Endodermal cell (in vitro differentiated cells): ENCODE measurements at regions not wholly inside any gene's neighbourhood (a gene's known extent, or its start where the extent isn't known, plus 50 kb on each side); places are given as distances from the start of the nearest gene placed in this dataset.
A peak's percentile ranks its signal among the peaks of the same experiment; 100 is the strongest.

Experiments
- DNase-seq: peaks from one replicate; pipeline ENCODE4 v3.0.0-alpha.2; 2017
- H3K27ac ChIP-seq: 2 replicates; pipeline ENCODE4 v1.5.1; 2013; ENCODE audit warnings: mild to moderate bottlenecking, low read depth, low read length, moderate library complexity
- H3K27me3 ChIP-seq: 2 replicates; pipeline ENCODE4 v1.6.1; 2013; ENCODE audit warnings: mild to moderate bottlenecking, low read length, moderate library complexity; ENCODE audit not compliant: insufficient read depth, control insufficient read depth, poor library complexity, severe bottlenecking
- H3K36me3 ChIP-seq: 2 replicates; pipeline ENCODE4 v1.7.0; 2013; ENCODE audit warnings: mild to moderate bottlenecking, low read length, moderate library complexity; ENCODE audit not compliant: control insufficient read depth, insufficient read depth
- H3K4me1 ChIP-seq: one replicate; pipeline ENCODE4 v1.7.0; 2013; ENCODE audit warnings: low read length; ENCODE audit not compliant: control insufficient read depth, insufficient read depth
- H3K4me3 ChIP-seq: 2 replicates; pipeline ENCODE4 v1.5.1; 2013; ENCODE audit warnings: mild to moderate bottlenecking, low read length, moderate library complexity
- H3K9ac ChIP-seq: 2 replicates; pipeline ENCODE4 v1.6.1; 2013; ENCODE audit warnings: mild to moderate bottlenecking, low read length, moderate library complexity; ENCODE audit not compliant: poor library complexity, severe bottlenecking; ENCODE audit errors: extremely low read depth
- H3K9me3 ChIP-seq: 2 replicates; pipeline ENCODE4 v1.6.1; 2013; ENCODE audit warnings: mild to moderate bottlenecking, low read length, moderate library complexity; ENCODE audit not compliant: control insufficient read depth
- H3K27ac Mint-ChIP-seq: 2 replicates; pipeline ENCODE4 v1.8.0; 2020; ENCODE audit warnings: mixed read lengths
- H3K27me3 Mint-ChIP-seq: 2 replicates; pipeline ENCODE4 v1.8.0; 2021; ENCODE audit warnings: mild to moderate bottlenecking, mixed read lengths; ENCODE audit not compliant: insufficient read depth
- H3K36me3 Mint-ChIP-seq: 2 replicates; pipeline ENCODE4 v1.8.0; 2020; ENCODE audit warnings: low read depth, mixed read lengths
- H3K4me1 Mint-ChIP-seq: 2 replicates; pipeline ENCODE4 v1.8.0; 2020; ENCODE audit warnings: mixed read lengths
- H3K4me3 Mint-ChIP-seq: 2 replicates; pipeline ENCODE4 v1.8.0; 2020; ENCODE audit warnings: mild to moderate bottlenecking, moderate library complexity, mixed read lengths
- H3K9me3 Mint-ChIP-seq: 2 replicates; pipeline ENCODE4 v1.8.0; 2020; ENCODE audit warnings: mild to moderate bottlenecking, mixed read lengths
- CTCF ChIP-seq: fragments of 200-600 bp; sonication (generic); conservative IDR thresholded peaks from 2 replicates; pipeline ENCODE4 v1.5.0; 2021; ENCODE audit warnings: antibody characterized with exemption, mild to moderate bottlenecking
- WGBS, 2 experiments: methylation state at CpG; one replicate each; pipeline versions ENCODE4 v1.1.5 to v1.1.7; 2013; ENCODE audit warnings: missing lambda C conversion rate in 2 of 2, mixed read lengths in 1 of 2; ENCODE audit not compliant: insufficient coverage in 1 of 2, insufficient read length in 1 of 2; 5-methylcytosine and 5-hydroxymethylcytosine counted together

DNA sequence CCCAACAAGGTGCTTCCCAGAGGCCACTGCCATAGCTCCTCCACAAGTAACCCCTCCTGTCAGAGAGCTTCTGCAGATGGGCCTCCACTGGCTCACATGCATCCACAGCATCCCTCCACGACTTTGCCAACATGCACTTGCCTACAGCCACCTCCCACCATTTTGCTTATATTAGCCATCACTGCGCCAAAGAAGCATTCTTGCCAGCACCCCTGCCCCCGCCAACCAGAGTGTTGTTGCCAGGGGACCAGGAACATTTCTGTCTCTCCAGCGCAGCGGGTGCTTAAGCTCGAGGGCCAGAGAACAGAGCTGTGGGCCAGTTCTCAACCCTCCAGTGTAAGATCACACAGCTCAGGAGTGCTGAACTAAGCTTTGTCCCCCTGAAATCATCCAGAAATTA lies 517.6 kb downstream of the PABPC4L start:
- peaks cover 5% of the 10 kb centered on the region for H3K36me3 Mint-ChIP-seq
- no peak for DNase-seq
- H3K27ac Mint-ChIP-seq: no peak overlapping the region
- Histone ChIP-seq H3K36me3 (no peaks in the 10 kb centered on the region), H3K27me3 (no peaks in the 10 kb centered on the region), H3K27ac (no peak overlapping the region), H3K9ac (no peak overlapping the region), H3K4me1 (no peaks in the 10 kb centered on the region), H3K9me3 (peaks cover 32% of the 10 kb centered on the region), H3K4me3 (peak overlapping the region; percentile 4)
- no peak overlapping the region for H3K4me3 Mint-ChIP-seq
- no peak for TF ChIP-seq CTCF
- H3K27me3 Mint-ChIP-seq: no peaks in the 10 kb centered on the region
- H3K4me1 Mint-ChIP-seq: no peaks in the 10 kb centered on the region
- WGBS, 2 experiments: 89 to 93% methylated on average over 3 to 6 of the region's 6 CpGs
- peaks cover 62% of the 10 kb centered on the region for H3K9me3 Mint-ChIP-seq

DNA sequence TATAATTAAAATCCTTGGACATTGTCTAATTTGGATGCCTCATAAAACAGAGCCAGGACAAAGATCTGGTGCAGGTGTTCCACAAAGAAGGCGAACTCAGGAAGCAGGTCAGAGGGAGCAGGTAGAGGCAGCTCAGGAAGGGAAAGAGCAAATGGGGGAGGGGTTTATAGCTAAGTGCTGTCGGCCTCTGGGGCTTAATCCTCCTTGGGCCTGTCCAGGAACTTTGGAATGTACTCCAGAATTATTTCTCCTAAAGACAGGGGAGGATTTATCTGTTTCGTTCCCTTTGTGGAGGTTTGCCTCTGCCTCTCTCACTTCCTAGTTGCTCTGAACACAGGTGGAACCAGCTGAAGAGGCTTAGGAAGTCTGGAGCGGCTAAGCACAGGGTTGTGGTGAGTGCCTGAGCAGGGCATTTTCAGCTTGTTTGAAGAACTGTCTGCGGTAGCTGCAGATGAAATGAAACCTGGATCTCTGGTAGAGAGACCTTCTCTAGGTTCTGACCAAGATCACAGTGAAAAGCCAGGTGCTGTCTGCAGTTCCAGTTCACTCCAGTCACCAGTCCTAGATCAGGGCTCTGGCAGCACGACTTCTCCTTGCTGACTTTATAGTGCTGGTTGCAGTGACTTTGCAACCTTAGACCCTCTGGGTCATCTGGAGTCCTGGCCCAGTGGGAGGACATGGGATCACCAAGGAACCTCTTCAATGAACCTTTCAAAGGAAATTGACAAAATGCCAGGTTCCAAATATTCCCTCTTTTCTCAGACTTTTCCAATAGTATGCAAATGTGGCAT lies 519.2 kb downstream of the PCDH10 start:
- no peak overlapping the region for H3K27ac ChIP-seq
- Mint-ChIP-seq H3K4me3 (no peak overlapping the region), H3K36me3 (no peaks in the 10 kb centered on the region), H3K27ac (peak overlapping the region; percentile 72), H3K4me1 (peaks cover 12% of the 10 kb centered on the region), H3K9me3 (peaks cover 7% of the 10 kb centered on the region), H3K27me3 (no peaks in the 10 kb centered on the region)
- no peaks in the 10 kb centered on the region for H3K36me3 ChIP-seq
- H3K9ac ChIP-seq: no peak overlapping the region
- H3K4me3 ChIP-seq: no peak overlapping the region
- 75 to 100% methylated on average over 2 to 6 of the region's 6 CpGs for WGBS, 2 experiments
- TF ChIP-seq CTCF: no peak
- no peaks in the 10 kb centered on the region for H3K27me3 ChIP-seq
- DNase-seq: peak; percentile 63
- peaks cover 5% of the 10 kb centered on the region for H3K4me1 ChIP-seq
- H3K9me3 ChIP-seq: peaks cover 8% of the 10 kb centered on the region

- no peak overlapping the region for H3K4me3 ChIP-seq
- Mint-ChIP-seq H3K27ac (no peak overlapping the region), H3K4me1 (peaks cover 17% of the 10 kb centered on the region), H3K27me3 (no peaks in the 10 kb centered on the region), H3K4me3 (no peak overlapping the region), H3K9me3 (peaks cover 24% of the 10 kb centered on the region), H3K36me3 (peaks cover 13% of the 10 kb centered on the region)
- no peak overlapping the region for H3K27ac ChIP-seq
- peaks cover 7% of the 10 kb centered on the region for H3K4me1 ChIP-seq
- H3K9me3 ChIP-seq: peaks cover 15% of the 10 kb centered on the region
- no peaks in the 10 kb centered on the region for H3K27me3 ChIP-seq
- no peaks in the 10 kb centered on the region for H3K36me3 ChIP-seq
- WGBS, 2 experiments: 100% methylated on average over 1 of the region's 2 CpGs
- H3K9ac ChIP-seq: no peak overlapping the region
- TF ChIP-seq CTCF: no peak
- DNase-seq: no peak
These were observed 498.1 kb downstream of the PCDH10 start for GRCh38 chr4:133647206-133647605.
